Stomach (tissue), 8 donors: ENCODE measurements at regions not wholly inside any gene's neighbourhood (a gene's known extent, or its start where the extent isn't known, plus 50 kb on each side); places are given as distances from the start of the nearest gene placed in this dataset.

ENCODE experiments used
- DNase-seq, 2 donors: peaks; one replicate each; pipeline versions ENCODE4 v3.0.0 to v3.0.0-alpha.2; 2013 to 2019
- H3K27ac ChIP-seq, 5 donors: fragments of 200-600 bp in 4 of 5; sonication (generic) in 4 of 5; one replicate each; pipeline ENCODE4 v1.5.1; 2013 to 2019; ENCODE audit warnings: mild to moderate bottlenecking in 1 of 5, moderate library complexity in 1 of 5
- H3K27me3 ChIP-seq, 3 donors: fragments of 200-600 bp; sonication (generic); one replicate each; pipeline ENCODE4 v1.5.1; 2017 to 2019; ENCODE audit warnings: mixed run types in 1 of 3
- H3K36me3 ChIP-seq, 4 donors: fragments of 200-600 bp; sonication (generic); 1 replicate in 3 of 4; 2 replicates in 1 of 4; pipeline ENCODE4 v1.5.1; 2016 to 2019
- H3K4me1 ChIP-seq, 4 donors: fragments of 200-600 bp; sonication (generic); one replicate each; pipeline ENCODE4 v1.5.1; 2016 to 2019
- H3K4me3 ChIP-seq, 4 donors: fragments of 200-600 bp; sonication (generic) in 3 of 4; one replicate each; pipeline ENCODE4 v1.5.1; 2016 to 2019; ENCODE audit warnings: mild to moderate bottlenecking in 1 of 4
- H3K9me3 ChIP-seq, 4 donors: fragments of 200-600 bp; sonication (generic); one replicate each; pipeline ENCODE4 v1.5.1; 2016 to 2019
- EP300 ChIP-seq: sonication (generic); formaldehyde crosslinking; IDR thresholded peaks from one replicate; pipeline ENCODE4 v1.6.1; 2017; ENCODE audit warnings: antibody characterized with exemption
- POLR2A ChIP-seq, 4 donors: fragments of 450-650 bp; IDR thresholded peaks; one replicate each; pipeline ENCODE4 v1.6.1; 2016; ENCODE audit warnings: antibody characterized with exemption in 4 of 4, control low read depth in 2 of 4, mild to moderate bottlenecking in 1 of 4, moderate library complexity in 1 of 4
- POLR2AphosphoS5 ChIP-seq, 3 donors: sonication (generic); formaldehyde crosslinking; IDR thresholded peaks; one replicate each; pipeline ENCODE4 v1.6.1; 2016; ENCODE audit warnings: antibody characterized with exemption in 3 of 3
- WGBS, 5 donors: extraction: QIAGEN DNeasy Blood & Tissue Kit in 3 of 5; methylation state at CpG; one replicate each; pipeline versions ENCODE4 v1.1.5 to v1.1.7; 2013 to 2018; 5-methylcytosine and 5-hydroxymethylcytosine counted together
- intact Hi-C: fragments of 100-400 bp; cut with DNase I; formaldehyde crosslinking; loops from one replicate; pipeline ENCODE4 v1.15.1; 2023; ENCODE audit warnings: low total_unique reads
- TF ChIP-seq, protein P1 (sequence below), 7 experiments: fragments of 450-650 bp in 4 of 7; fragments of 200-600 bp in 3 of 7; sonication (generic) in 3 of 7; IDR thresholded peaks; one replicate each; pipeline ENCODE4 v1.5.1; 2016 to 2019; ENCODE audit warnings: antibody characterized with exemption in 7 of 7, control low read depth in 2 of 7, mild to moderate bottlenecking in 1 of 7
- donor health status: healthy with polysubstance abuse.
- donor health status: Bipolar disorder and iron deficiency.
- donor health status: healthy.

DNA sequence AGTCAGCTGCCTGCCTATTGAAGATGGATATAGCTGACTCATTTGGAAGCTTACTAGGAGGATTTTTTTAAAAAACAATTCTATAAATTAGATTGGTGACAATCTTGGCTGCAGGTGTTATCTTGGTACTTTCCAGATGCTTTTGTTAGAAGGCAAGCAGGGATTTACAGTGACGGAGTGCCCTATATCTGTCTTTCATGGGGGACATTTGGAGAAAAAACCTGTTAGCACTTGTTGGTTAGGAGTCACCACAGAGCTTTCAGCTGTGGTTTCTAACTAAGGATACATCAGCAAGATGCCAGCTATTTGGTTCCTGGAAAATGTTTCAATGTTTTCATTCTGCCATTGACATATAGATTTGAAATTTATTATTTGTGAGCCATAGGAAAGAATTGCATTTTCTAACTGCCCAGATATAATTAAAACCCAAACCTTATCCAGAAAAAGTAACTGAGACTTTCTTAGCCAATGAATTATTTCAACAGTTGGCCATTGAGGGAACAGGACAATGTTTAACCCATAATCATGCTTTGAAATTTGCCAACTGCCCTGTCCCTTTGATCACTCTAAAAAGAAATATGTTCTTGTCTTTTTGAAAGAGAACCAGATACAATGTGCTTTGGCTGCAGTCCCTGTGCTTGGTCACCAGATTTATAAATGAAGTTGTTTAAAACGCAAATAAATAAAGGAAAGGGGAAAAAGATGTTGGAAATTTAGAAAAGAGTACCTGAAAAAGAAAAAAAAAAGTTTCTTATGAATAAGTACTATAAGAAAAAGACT, 761.0 kb upstream of the CXADR start:
- H3K4me3 ChIP-seq = no peak overlapping the region
- H3K9me3 ChIP-seq = no peaks in the 10 kb centered on the region
- WGBS, 5 donors = 42 to 73% (median 62%) methylated on average over 2 of the region's 2 CpGs
- H3K27ac ChIP-seq = no peak overlapping the region
- intact Hi-C loops = no loop called here
- H3K27me3 ChIP-seq = no peaks in the 10 kb centered on the region
- TF ChIP-seq EP300 = no peak
- no peak for TF ChIP-seq POLR2AphosphoS5 (IDR thresholded peaks at IDR 0.05)
- TF ChIP-seq POLR2A (IDR thresholded peaks at IDR 0.05) = no peak
- TF ChIP-seq, protein P1, sequence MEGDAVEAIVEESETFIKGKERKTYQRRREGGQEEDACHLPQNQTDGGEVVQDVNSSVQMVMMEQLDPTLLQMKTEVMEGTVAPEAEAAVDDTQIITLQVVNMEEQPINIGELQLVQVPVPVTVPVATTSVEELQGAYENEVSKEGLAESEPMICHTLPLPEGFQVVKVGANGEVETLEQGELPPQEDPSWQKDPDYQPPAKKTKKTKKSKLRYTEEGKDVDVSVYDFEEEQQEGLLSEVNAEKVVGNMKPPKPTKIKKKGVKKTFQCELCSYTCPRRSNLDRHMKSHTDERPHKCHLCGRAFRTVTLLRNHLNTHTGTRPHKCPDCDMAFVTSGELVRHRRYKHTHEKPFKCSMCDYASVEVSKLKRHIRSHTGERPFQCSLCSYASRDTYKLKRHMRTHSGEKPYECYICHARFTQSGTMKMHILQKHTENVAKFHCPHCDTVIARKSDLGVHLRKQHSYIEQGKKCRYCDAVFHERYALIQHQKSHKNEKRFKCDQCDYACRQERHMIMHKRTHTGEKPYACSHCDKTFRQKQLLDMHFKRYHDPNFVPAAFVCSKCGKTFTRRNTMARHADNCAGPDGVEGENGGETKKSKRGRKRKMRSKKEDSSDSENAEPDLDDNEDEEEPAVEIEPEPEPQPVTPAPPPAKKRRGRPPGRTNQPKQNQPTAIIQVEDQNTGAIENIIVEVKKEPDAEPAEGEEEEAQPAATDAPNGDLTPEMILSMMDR (IDR thresholded peaks at IDR 0.05) = no peak
- no peaks in the 10 kb centered on the region for H3K4me1 ChIP-seq
- DNase-seq = peak in 1 of 2 donors; percentile 30
- no peaks in the 10 kb centered on the region for H3K36me3 ChIP-seq

DNA sequence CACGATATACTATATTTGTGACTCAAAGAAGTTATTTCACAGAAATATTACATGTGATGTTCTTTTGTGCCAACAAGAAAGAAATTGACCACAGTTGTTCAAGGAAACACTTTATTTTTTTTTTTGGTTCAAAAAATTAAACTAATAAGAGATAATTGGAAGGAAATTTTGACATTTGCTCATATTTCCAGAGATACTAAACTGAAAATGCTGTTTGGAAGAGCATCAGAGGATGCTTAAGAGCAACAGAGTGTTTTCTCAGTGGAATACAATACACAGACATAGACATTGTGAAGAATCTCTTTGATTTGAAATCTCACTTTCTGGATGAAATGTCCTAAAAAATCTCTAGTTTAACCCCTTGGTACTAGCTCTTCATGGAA, 760.4 kb upstream of the CXADR start:
- no peaks in the 10 kb centered on the region for H3K36me3 ChIP-seq
- no peaks in the 10 kb centered on the region for H3K4me1 ChIP-seq
- intact Hi-C loops = no loop called here
- TF ChIP-seq POLR2A (IDR thresholded peaks at IDR 0.05) = no peak
- TF ChIP-seq POLR2AphosphoS5 (IDR thresholded peaks at IDR 0.05) = no peak
- no peak for TF ChIP-seq EP300
- TF ChIP-seq, protein P1 (IDR thresholded peaks at IDR 0.05) = no peak
- H3K27me3 ChIP-seq = no peaks in the 10 kb centered on the region
- no peak overlapping the region for H3K27ac ChIP-seq
- WGBS, 5 donors = 71 to 94% (median 79%) methylated on average over 1 of the region's 1 CpG
- H3K4me3 ChIP-seq = no peak overlapping the region
- DNase-seq = peak in 1 of 2 donors; percentile 18
- no peaks in the 10 kb centered on the region for H3K9me3 ChIP-seq

DNA sequence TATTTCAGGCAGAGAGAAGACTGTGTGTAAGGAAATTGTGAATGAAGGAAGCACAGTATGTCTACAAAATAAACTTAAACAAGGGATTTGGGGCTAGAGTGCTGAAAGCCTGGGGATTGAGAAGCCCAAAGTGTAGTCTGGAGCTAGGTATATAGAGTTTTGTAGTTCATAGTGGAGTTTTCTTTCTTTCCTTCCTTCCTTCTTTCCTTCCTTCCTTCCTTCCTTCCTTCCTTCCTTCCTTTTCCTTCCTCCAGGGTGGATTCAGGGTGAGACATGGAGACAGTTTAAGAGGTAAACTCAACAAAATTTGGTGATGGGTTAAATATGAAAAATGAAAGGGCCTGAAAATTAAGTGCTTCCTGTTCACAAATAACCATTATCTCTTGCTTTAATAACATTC, 757.8 kb upstream of the CXADR start:
- no peaks in the 10 kb centered on the region for H3K27me3 ChIP-seq
- no peaks in the 10 kb centered on the region for H3K4me1 ChIP-seq
- no peaks in the 10 kb centered on the region for H3K36me3 ChIP-seq
- TF ChIP-seq POLR2A (IDR thresholded peaks at IDR 0.05) = no peak
- intact Hi-C loops = no loop called here
- no peaks in the 10 kb centered on the region for H3K9me3 ChIP-seq
- H3K27ac ChIP-seq = no peak overlapping the region
- H3K4me3 ChIP-seq = no peak overlapping the region
- DNase-seq = no peak

DNA sequence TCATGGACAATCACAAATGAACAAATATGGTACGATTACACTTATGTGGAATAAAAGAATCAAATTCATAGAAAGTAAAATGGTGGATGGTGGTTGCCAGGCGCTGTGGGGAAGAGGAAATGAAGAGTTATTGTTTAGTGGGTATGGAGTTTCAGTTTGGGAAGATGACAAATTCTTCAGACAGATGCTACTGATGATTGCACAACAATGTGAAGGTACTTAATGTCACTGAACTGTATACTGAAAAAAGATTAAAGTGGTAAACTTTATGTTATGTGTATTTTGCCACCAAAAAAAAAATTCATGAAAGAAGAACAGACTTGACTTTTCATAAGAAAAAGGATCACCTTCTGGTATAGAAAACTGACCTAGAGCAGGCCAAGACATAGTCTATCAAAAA, 745.6 kb upstream of the CXADR start:
- DNase-seq = no peak
- TF ChIP-seq POLR2AphosphoS5 (IDR thresholded peaks at IDR 0.05) = no peak
- no peak for TF ChIP-seq POLR2A (IDR thresholded peaks at IDR 0.05)
- TF ChIP-seq, protein P1 (IDR thresholded peaks at IDR 0.05) = no peak
- no peak for TF ChIP-seq EP300
- no peaks in the 10 kb centered on the region for H3K36me3 ChIP-seq
- H3K4me1 ChIP-seq = no peaks in the 10 kb centered on the region
- intact Hi-C loops = no loop called here
- H3K4me3 ChIP-seq = no peak overlapping the region
- no peak overlapping the region for H3K27ac ChIP-seq
- no peaks in the 10 kb centered on the region for H3K27me3 ChIP-seq
- 81 to 92% (median 83%) methylated on average over 2 of the region's 2 CpGs for WGBS, 5 donors
- no peaks in the 10 kb centered on the region for H3K9me3 ChIP-seq

DNA sequence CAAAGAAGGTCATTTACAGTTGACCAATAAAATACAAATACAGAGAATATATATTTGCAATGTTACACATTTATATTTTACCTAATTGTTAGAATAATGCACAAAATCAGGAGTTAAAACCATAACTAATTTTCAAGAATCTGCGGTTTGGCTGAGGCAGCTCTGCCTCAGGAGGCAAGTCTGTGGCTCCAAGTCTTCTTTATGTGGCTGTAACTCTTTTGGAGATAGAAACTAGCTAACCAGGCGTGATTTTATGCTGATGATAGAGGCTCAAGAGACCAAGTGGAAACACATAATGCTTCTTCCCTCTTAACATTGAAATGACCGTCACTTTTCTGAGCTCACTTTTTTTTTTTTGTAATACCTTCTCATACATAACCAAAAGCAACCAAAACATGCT, 744.7 kb upstream of the CXADR start:
- TF ChIP-seq POLR2AphosphoS5 (IDR thresholded peaks at IDR 0.05) = no peak
- TF ChIP-seq POLR2A (IDR thresholded peaks at IDR 0.05) = no peak
- TF ChIP-seq, protein P1 (IDR thresholded peaks at IDR 0.05) = no peak
- no peak for TF ChIP-seq EP300
- Histone ChIP-seq H3K4me3 (no peak overlapping the region), H3K4me1 (no peaks in the 10 kb centered on the region), H3K27me3 (no peaks in the 10 kb centered on the region), H3K9me3 (no peaks in the 10 kb centered on the region), H3K36me3 (no peaks in the 10 kb centered on the region), H3K27ac (no peak overlapping the region)
- no peak for DNase-seq
- intact Hi-C loops = no loop called here
- 74 to 91% (median 85%) methylated on average over 3 of the region's 3 CpGs for WGBS, 5 donors
